ENCODE measurements at regions not wholly inside any gene's neighbourhood (a gene's known extent, or its start where the extent isn't known, plus 50 kb on each side); places are given as distances from the start of the nearest gene placed in this dataset.

DNA sequence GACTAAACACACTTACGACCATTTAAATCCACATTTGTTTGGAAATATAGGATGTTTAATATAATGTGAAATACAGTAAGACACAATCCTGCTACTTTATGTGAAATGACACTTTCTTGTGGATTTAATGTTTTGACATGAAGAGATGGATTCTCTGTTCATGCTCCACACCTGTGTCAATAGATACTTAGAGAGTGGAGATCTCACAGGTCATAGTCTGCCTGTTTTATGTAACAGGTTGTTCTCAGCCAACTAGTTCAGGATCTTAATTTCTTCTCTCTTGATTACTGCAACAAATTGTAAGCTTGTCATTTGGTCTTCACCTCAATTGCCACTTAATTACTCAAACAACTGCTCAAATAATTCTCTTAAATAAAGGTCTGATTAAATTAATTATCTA is 1621.2 kb downstream of the PCDH7 start:
- DNase-seq = no peak

- no peak for DNase-seq
Observed at GRCh38 chr4:32342054-32342453, 1621.9 kb downstream of the PCDH7 start.

GRCh38 chr4:32349026-32349425 is 1628.9 kb downstream of the PCDH7 start:
- DNase-seq = no peak

DNA sequence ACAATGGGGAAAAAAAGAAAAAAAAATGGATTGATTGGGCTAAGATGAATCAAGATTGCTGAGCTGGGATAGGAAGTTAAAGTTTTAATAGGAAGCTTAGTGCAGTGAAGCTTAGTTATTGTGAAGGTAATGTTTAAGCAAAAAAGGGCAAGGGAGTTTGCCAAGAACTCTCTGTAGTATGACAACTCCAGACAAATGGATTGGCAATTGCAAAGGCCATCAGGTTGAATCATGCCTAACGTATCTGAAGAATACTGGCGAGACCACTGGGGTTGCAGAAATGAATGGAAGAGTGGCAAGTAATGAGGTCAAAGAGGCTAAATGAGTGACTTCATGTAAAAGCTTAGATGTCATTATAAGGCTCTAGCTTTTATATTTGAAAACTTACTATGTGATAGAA is 1654.0 kb downstream of the PCDH7 start:
- DNase-seq = no peak

DNA sequence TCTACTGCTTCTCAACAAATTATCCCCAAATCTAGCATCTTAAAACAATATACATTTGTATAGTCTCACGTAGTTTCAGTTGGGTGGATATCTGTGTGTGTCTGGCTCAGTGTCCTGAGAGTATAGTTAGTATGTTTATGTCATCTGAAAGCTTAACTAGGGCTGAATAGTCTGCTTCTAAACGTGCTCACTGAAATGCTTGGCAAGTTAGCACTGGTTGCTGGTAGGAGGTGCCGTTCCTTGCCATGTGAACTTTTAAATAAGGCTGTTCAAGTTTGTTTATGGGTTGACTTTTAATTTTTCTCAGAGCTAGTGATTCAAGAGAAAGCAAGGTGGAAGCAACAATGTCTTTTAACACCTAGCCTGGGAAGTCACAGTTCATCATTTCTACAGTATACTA is 1673.6 kb downstream of the PCDH7 start:
- no peak for DNase-seq

DNA sequence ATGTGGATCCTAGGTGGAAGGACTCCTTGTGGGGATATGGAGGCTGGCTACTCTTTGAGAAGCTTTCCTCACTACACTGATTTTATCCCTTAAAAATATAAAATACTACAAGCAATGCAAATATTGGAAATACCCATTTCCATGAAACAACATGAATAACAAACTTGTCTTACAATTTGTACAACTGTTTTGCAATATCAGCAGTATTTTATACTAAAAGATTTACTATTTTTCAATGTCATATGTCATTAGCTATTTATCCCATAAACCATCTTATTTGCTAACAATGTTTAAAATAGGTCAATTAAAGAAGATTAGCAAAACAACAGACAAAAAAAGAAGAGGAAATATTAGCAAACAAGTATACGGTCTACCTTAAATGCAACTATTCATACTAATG is 1674.1 kb downstream of the PCDH7 start:
- no peak for DNase-seq

DNA sequence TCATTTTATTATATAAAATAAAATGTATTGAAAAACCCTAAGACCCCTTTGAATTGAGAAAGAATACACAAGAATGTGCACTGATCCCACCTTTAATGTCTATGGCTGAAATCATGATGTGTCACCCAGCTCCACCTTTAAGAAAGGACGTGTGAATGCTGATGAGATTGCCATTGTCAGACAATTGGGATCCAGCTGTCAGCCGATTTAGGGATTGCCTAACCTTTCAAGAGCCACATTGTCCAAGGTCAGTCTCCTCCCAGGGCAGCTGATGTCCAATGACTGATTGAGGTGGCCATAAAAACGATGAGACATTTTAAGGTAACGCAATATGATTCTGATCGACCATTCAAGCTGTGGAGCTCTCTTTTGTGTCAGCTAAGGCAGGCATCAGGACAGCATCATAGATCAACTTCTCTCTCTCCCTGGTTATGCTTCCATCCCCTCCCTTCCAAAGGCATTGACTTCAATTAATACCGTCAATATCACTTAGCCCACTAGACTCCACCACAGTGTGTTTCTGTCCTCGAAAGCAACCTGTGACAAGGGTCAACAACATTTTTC is 1676.4 kb downstream of the PCDH7 start:
- no peak for DNase-seq

DNA sequence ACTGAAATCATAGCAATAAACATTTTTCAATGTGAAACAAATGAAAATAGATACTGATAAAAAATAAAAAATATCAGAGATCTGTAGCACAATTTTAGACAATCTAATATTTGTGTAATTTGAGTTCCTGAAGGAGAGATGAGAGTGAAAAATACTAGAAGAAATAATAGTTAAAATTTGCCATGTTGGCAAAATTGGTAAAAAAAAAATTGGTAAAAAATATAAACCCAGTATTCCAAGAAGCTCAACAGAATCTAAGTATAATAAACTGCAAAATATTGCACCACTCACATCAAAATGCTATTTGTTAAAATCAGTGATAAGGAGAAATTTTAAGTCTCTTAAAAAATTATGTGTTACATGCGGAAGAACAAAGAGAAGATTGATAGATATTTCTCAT is 1680.7 kb downstream of the PCDH7 start:
- DNase-seq = no peak

- DNase-seq = no peak
Observed at GRCh38 chr4:32417113-32417704, 1697.0 kb downstream of the PCDH7 start.

- DNase-seq = no peak
Observed at GRCh38 chr4:32423267-32423666, 1703.1 kb downstream of the PCDH7 start.

GRCh38 chr4:32425243-32425642 is 1705.1 kb downstream of the PCDH7 start:
- DNase-seq = no peak

GRCh38 chr4:32427566-32427965 is 1707.4 kb downstream of the PCDH7 start:
- no peak for DNase-seq

GRCh38 chr4:32429151-32429550 is 1709.0 kb downstream of the PCDH7 start:
- no peak for DNase-seq

DNA sequence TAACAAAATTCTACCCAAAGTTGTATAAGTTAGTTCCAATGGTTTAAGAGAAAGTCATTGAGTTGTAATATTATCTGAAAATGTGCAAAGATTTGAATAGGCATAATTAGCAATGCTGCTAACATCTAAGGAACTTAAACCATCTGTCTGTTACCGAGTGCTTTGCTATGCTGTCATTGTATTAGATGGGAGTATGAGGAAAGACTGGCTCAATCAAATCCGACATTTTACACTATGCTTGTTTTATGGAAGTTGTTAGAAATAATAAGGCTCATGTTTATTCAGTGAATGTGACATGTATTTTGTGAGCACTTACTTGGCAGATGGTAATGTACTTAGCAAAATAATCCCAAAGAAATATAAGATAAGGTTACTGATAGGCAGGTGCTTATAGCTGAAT is 1715.1 kb downstream of the PCDH7 start:
- DNase-seq = no peak

- no peak for DNase-seq
Observed at GRCh38 chr4:32436816-32437215, 1716.6 kb downstream of the PCDH7 start.

DNA sequence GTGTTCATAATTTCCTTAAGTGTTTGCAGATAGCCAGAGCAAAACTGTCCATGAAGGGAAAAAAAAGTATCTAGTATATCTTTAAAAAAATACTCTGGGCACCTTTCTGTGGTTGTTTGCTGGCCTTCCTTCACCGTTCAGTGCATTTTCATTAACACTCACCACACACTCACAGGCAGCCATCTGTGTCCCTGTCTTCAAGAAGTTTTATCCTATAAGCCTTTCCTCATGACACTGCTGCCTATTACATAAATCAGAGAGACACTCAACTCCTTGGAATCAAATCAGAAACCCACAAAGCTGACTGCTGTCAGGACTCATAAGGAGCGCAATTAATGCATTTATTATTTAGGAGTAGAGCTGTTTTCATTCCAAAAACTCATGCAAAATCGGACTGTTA is 1720.2 kb downstream of the PCDH7 start:
- DNase-seq = peak; percentile 8

DNA sequence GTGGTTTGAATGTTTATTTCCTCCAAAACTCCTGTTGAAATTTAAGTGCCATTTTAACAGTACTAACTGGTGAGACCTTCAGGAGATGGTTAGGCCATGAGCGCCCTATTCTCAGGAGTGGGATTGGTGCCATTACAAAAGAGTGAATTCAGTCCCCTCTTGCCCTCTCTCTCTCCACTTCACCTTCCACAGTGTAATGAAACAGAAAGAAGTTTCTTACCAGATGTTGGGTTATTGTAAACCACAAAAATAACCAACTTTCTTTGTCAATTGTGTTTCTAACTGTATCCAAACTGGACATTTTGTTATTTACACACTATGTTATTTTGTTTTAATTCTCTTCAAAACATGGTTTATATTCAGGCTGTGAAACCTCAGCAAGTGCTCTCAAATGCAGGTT is 1734.3 kb downstream of the PCDH7 start:
- DNase-seq = no peak

DNA sequence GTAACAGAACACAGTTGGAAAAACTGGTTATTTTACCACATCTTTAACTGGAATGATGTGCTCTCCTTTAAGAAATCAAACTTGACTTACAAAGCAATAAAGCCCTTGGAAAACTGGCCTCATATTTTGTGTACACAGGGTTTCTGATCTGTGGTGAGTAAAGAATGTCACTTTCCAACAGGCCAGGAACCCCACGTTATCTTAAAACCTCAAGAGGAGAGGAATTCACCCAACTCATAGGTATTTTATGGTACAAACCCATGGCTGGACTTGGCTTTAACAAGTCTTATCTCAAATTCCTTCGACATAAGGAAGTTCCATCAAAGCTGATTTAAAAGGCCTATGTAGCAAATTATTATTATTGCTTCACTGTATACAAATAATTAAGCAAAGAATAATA is 1735.1 kb downstream of the PCDH7 start:
- peak; percentile 0 for DNase-seq

DNA sequence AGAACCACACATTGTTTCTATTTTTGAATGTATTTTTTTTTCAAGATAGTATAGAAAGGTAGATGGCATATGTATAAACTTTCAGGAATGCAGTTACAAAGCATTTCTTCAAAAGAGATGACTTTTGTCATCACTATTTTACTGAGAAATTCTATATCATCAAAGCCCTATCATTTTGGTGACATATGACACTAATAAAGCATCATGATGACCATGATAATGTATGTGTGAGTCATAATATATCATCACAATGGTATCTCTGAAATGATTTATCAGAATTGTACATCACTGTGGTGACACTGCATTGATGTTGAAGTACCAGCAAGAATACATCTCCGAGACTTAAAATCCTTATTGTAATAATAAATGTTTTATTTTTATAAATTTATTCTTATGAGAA is 1740.8 kb downstream of the PCDH7 start:
- no peak for DNase-seq

GRCh38 chr4:32462944-32463343 is 1742.8 kb downstream of the PCDH7 start:
- DNase-seq = peak; percentile 19

DNA sequence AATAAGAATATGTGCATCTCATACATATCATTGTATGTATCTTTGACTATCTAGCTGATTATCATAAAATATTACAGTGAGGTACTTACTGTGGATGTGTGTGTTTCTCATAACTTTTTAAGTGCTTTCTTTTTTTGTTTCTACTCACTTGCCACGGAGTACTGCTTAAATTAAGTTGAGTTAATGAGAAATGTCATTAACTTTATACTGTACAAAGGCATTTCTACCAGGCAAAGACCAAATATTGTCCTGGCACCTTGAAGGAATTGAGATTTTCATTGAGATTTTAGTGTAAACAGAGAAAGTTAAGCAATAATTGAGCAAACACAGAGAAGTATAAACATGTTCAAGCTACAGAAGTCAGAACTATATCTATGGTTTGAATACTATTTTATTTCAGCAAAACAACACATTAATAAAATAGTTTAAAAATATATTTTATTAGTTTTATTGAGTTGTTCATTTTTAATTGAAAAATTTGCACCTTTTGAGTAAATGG is 1750.0 kb downstream of the PCDH7 start:
- no peak for DNase-seq

DNA sequence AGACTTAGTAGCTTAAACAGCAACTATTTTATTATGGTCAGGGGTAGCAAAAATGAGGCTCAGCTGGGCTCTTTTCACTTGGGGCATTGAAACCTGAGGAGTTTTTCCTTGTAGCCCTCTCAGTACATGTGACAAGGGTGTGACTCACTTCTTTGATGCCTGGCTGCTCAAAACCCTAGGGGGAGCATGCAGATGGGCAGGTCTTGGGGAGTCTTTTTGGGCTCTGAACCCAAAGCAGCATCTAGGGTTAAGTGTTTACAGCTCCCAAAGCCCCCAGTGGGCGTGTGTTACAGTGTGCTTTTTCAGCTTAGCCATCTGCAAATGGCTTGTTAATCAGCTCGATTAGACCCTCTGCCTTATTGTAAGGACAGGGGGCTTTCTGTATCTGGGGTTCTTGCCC is 1752.7 kb downstream of the PCDH7 start:
- no peak for DNase-seq

- no peak for DNase-seq
Observed at GRCh38 chr4:32475710-32476109, 1755.5 kb downstream of the PCDH7 start.

DNA sequence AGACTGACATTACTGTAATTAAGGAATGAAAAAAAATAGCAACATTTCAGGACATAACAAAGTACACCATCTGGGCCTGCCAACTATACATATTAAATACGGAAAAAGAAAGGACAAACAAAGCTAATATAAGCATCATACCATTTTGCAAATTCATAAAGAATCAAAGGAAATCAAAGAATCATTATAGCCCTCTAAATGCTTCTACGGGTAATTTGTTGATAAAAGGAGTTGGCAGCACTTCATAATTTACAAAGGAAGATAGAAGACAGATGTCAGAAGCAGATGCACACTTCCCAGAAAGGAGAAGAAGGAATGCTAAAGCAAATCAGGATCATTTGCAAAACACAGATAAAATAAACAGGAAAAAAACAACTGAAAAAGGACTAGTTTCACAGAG is 1757.3 kb downstream of the PCDH7 start:
- no peak for DNase-seq

DNA sequence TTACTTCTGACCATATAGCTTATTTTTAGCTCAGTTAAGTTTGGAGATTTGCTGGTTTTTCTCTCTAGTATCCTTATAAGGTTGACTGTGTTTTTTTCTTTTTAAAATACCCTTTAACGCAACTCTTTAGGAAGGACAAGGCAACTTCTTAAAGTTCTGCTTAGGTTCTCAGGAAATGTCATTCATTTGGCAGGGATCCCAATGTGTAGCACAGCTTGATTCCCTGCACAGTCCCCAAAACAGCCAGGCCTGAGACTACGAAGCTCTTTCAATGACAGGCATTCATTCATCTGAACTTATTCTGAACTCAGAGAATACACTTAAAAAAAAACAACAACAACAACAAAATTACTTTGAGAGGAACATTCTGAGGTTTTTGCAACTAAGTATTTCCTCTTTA is 1765.8 kb downstream of the PCDH7 start:
- DNase-seq = no peak
